ENCODE measurements at regions not wholly inside any gene's neighbourhood (a gene's known extent, or its start where the extent isn't known, plus 50 kb on each side); places are given as distances from the start of the nearest gene placed in this dataset.

DNA sequence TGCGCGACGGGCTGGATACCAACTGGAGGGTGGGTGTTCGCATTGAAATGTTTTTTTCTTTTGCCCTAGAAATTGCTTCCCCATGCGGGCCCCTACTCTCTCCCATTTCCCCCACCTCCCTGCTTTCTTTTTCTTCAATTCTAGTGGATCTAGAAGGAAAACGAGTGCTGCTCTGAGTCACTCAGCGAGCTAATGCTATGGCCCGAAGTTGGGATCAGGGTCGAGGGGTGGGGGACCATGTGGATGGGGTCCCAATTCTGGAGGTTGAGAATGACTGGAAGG lies 71.5 kb downstream of the SOX4 start:
- H2AFZ ChIP-seq (replicated peaks; ENCODE audit: low read length, poor library complexity) = peak overlapping the region; percentile 93
- ATAC-seq (ENCODE audit: low read depth) (no peak), DNase-seq (no peak)
- H3K27me3 ChIP-seq (ENCODE audit: control insufficient read depth, insufficient read depth, low read length) = peaks cover 21% of the 10 kb centered on the region
- H4K91ac ChIP-seq (ENCODE audit: insufficient read depth, low read depth, low read length) = peak overlapping the region; percentile 21; the same call in 1 of the 2 replicates
- no peak overlapping the region for H2BK5ac ChIP-seq (ENCODE audit: low read depth, low read length, poor library complexity, severe bottlenecking)
- H3K4ac ChIP-seq (ENCODE audit: low read depth, low read length) = peak overlapping the region; percentile 40
- no peak overlapping the region for H3K23ac ChIP-seq (ENCODE audit: low read depth, low read length)
- peak overlapping the region; percentile 95; the same call in 1 of the 2 replicates for H3K4me2 ChIP-seq (ENCODE audit: low read depth, low read length)
- peak overlapping the region; percentile 20; the same call in 1 of the 3 replicates for H2BK15ac ChIP-seq (ENCODE audit: low read depth, low read length)
- peak overlapping the region; percentile 63; the same call in 1 of the 2 replicates for H3K4me3 ChIP-seq (ENCODE audit: insufficient read depth, low read depth, low read length)
- TF ChIP-seq SMC3 (IDR thresholded peaks at IDR 0.05; ENCODE audit: low read depth, low read length) (no peak), NFE2L2 (IDR thresholded peaks at IDR 0.05; ENCODE audit: low read depth, low read length) (no peak), MXI1 (IDR thresholded peaks at IDR 0.05; ENCODE audit: borderline replicate concordance, low read depth, low read length) (no peak), RAD21 (IDR thresholded peaks at IDR 0.05; ENCODE audit: low read length) (no peak), RCOR1 (IDR thresholded peaks at IDR 0.05; ENCODE audit: insufficient replicate concordance, low read length) (no peak), RFX5 (IDR thresholded peaks at IDR 0.05; ENCODE audit: low read depth, low read length) (no peak), BHLHE40 (IDR thresholded peaks at IDR 0.05; ENCODE audit: low read depth, low read length) (no peak), POLR2A (IDR thresholded peaks at IDR 0.05; ENCODE audit: low read depth, low read length) (no peak), MAFK (IDR thresholded peaks at IDR 0.05; ENCODE audit: low read depth, low read length) (no peak), FOS (IDR thresholded peaks at IDR 0.05; ENCODE audit: low read depth, low read length) (no peak), CHD1 (IDR thresholded peaks at IDR 0.05; ENCODE audit: low read depth, low read length) (no peak), MAZ (IDR thresholded peaks at IDR 0.05; ENCODE audit: borderline replicate concordance, low read depth, low read length) (no peak), CEBPB (IDR thresholded peaks at IDR 0.05; ENCODE audit: low read depth, low read length) (no peak)
- TF ChIP-seq, protein P1, sequence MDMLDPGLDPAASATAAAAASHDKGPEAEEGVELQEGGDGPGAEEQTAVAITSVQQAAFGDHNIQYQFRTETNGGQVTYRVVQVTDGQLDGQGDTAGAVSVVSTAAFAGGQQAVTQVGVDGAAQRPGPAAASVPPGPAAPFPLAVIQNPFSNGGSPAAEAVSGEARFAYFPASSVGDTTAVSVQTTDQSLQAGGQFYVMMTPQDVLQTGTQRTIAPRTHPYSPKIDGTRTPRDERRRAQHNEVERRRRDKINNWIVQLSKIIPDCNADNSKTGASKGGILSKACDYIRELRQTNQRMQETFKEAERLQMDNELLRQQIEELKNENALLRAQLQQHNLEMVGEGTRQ (IDR thresholded peaks at IDR 0.05; ENCODE audit: low read depth, low read length) = no peak
- TF ChIP-seq, protein P2, sequence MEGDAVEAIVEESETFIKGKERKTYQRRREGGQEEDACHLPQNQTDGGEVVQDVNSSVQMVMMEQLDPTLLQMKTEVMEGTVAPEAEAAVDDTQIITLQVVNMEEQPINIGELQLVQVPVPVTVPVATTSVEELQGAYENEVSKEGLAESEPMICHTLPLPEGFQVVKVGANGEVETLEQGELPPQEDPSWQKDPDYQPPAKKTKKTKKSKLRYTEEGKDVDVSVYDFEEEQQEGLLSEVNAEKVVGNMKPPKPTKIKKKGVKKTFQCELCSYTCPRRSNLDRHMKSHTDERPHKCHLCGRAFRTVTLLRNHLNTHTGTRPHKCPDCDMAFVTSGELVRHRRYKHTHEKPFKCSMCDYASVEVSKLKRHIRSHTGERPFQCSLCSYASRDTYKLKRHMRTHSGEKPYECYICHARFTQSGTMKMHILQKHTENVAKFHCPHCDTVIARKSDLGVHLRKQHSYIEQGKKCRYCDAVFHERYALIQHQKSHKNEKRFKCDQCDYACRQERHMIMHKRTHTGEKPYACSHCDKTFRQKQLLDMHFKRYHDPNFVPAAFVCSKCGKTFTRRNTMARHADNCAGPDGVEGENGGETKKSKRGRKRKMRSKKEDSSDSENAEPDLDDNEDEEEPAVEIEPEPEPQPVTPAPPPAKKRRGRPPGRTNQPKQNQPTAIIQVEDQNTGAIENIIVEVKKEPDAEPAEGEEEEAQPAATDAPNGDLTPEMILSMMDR (conservative IDR thresholded peaks at IDR 0.05; ENCODE audit: low read depth, low read length) = no peak
- TF ChIP-seq, protein P3, sequence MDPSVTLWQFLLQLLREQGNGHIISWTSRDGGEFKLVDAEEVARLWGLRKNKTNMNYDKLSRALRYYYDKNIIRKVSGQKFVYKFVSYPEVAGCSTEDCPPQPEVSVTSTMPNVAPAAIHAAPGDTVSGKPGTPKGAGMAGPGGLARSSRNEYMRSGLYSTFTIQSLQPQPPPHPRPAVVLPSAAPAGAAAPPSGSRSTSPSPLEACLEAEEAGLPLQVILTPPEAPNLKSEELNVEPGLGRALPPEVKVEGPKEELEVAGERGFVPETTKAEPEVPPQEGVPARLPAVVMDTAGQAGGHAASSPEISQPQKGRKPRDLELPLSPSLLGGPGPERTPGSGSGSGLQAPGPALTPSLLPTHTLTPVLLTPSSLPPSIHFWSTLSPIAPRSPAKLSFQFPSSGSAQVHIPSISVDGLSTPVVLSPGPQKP (IDR thresholded peaks at IDR 0.05; ENCODE audit: borderline replicate concordance, low read depth, low read length) = no peak
- dilution Hi-C loops (cut with HindIII; ENCODE audit: low sequenced_read_pairs, unreplicated experiment) (no loop called here), intact Hi-C loops (cut with micrococcal nuclease) (no loop called here), in situ Hi-C loops (cut with MboI; ENCODE audit: low sequenced_read_pairs) (no loop called here)
- no peaks in the 10 kb centered on the region for H3K9me3 ChIP-seq (ENCODE audit: control insufficient read depth, insufficient read depth, low read length)
- no peak overlapping the region for H3K9ac ChIP-seq (ENCODE audit: low read depth, low read length)
- 0 out of 2 replicates have a peak overlapping the region, but pooled peaks have one; percentile 14 for H2BK20ac ChIP-seq (ENCODE audit: low read depth, low read length)
- WGBS, 2 experiments (ENCODE audit: extremely low coverage in 2 of 2, insufficient read length in 1 of 2) = 27% methylated on average over 3 of the region's 9 CpGs; no CpG with 5 or more reads in 1 of the 2 experiments
- no TSS peak for BruUV-seq (replicated peaks)
- peaks cover 2% of the 10 kb centered on the region; the same call in 1 of the 2 replicates for H3K4me1 ChIP-seq (ENCODE audit: control insufficient read depth, insufficient read depth, low read length)
- no peak overlapping the region; the same call in 1 of the 2 replicates for H4K5ac ChIP-seq (ENCODE audit: low read depth, low read length)
- no peaks in the 10 kb centered on the region for H4K20me1 ChIP-seq (ENCODE audit: insufficient read depth, low read length)
- no peak overlapping the region for H3K18ac ChIP-seq (ENCODE audit: low read depth, low read length)
- no peaks in the 10 kb centered on the region for H3K9me1 ChIP-seq (ENCODE audit: insufficient read depth, low read length)
- peaks cover 0 to 16% of the 10 kb centered on the region in 2 experiments; a peak in 3 of 4 replicates for H3K79me1 ChIP-seq (ENCODE audit: low read depth in 1 of 2, low read length in 2 of 2)
- CTCF ChIA-PET = no interaction called here
- H2AK9ac ChIP-seq (replicated peaks; ENCODE audit: low read depth, low read length, poor library complexity) = peak overlapping the region; percentile 76
- peak overlapping the region; percentile 84; the same call in 1 of the 2 replicates for H2AK5ac ChIP-seq (ENCODE audit: low read depth, low read length)
- no peak overlapping the region for H3K27ac ChIP-seq (ENCODE audit: insufficient read depth, low read length)
- H4K8ac ChIP-seq (ENCODE audit: low read depth in 2 of 2, low read length in 2 of 2) = peak overlapping the region in 1 of 2 experiments; percentile 79; a peak in 1 of 4 replicates
- no peak overlapping the region for H3K14ac ChIP-seq (replicated peaks; ENCODE audit: low read depth, low read length)
- POLR2A ChIA-PET (ENCODE audit: unreplicated experiment) = interaction anchor here (1.0 kb wide), 1 partner anchor 72 kb away, joined by 5 read pairs; the partner anchor contains the start of gene SOX4
- H3K36me3 ChIP-seq (ENCODE audit: control insufficient read depth, insufficient read depth, low read length) = no peaks in the 10 kb centered on the region
- peak overlapping the region; percentile 20; the same call in 1 of the 2 replicates for H2BK120ac ChIP-seq (ENCODE audit: low read depth, low read length)
- no peak overlapping the region for H3K56ac ChIP-seq (ENCODE audit: extremely low read depth, insufficient read depth, low read length)
